Effector memory CD8-positive, alpha-beta T cell (primary cell): ENCODE measurements at regions not wholly inside any gene's neighbourhood (a gene's known extent, or its start where the extent isn't known, plus 50 kb on each side); places are given as distances from the start of the nearest gene placed in this dataset.

Experiments
- ATAC-seq: fragments of 150-1000 bp; cut with Tn5 transposase; replicated peaks from 2 replicates; pipeline ENCODE4 v1.10.0; 2021; ENCODE audit warnings: mild to moderate bottlenecking, moderate library complexity
- DNase-seq, 3 experiments: peaks; one replicate each; pipeline ENCODE4 v3.0.0; 2021
- H3K27ac Mint-ChIP-seq, 2 donors: one replicate each; pipeline ENCODE4 v1.8.0; 2022; ENCODE audit warnings: mild to moderate bottlenecking in 2 of 2, mixed read lengths in 2 of 2, moderate library complexity in 2 of 2
- H3K27me3 Mint-ChIP-seq, 2 donors: one replicate each; pipeline ENCODE4 v1.8.0; 2022; ENCODE audit warnings: mixed read lengths in 2 of 2
- H3K36me3 Mint-ChIP-seq: one replicate; pipeline ENCODE4 v1.8.0; 2022; ENCODE audit warnings: mild to moderate bottlenecking, moderate library complexity, mixed read lengths; ENCODE audit not compliant: insufficient read depth
- H3K4me1 Mint-ChIP-seq, 2 donors: one replicate each; pipeline ENCODE4 v1.8.0; 2022; ENCODE audit warnings: low read depth in 2 of 2, mixed read lengths in 2 of 2
- H3K4me3 Mint-ChIP-seq, 2 donors: one replicate each; pipeline ENCODE4 v1.8.0; 2022; ENCODE audit warnings: mild to moderate bottlenecking in 2 of 2, mixed read lengths in 2 of 2, moderate library complexity in 2 of 2
- H3K9me3 Mint-ChIP-seq, 2 donors: one replicate each; pipeline ENCODE4 v1.8.0; 2022; ENCODE audit warnings: mixed read lengths in 2 of 2

- H3K27me3 Mint-ChIP-seq: peaks cover 7 to 20% of the 10 kb centered on the region in 2 donors
- no peak for ATAC-seq
Observed at GRCh38 chr2:104904889-104905288, 51.0 kb downstream of the POU3F3 start.

GRCh38 chr2:104909317-104909716 is 55.4 kb downstream of the POU3F3 start:
- Mint-ChIP-seq H3K27ac (no peak overlapping the region), H3K4me3 (no peak overlapping the region), H3K36me3 (no peaks in the 10 kb centered on the region), H3K9me3 (no peaks in the 10 kb centered on the region), H3K4me1 (no peaks in the 10 kb centered on the region), H3K27me3 (peaks cover 17 to 19% of the 10 kb centered on the region in 2 donors)
- ATAC-seq: no peak
- no peak for DNase-seq

More at GRCh38 chr2:104904889-104905288, 51.0 kb downstream of the POU3F3 start:
- no peak overlapping the region for H3K4me3 Mint-ChIP-seq
- H3K9me3 Mint-ChIP-seq: no peaks in the 10 kb centered on the region
- no peak for DNase-seq
- H3K4me1 Mint-ChIP-seq: no peaks in the 10 kb centered on the region
- no peaks in the 10 kb centered on the region for H3K36me3 Mint-ChIP-seq
- H3K27ac Mint-ChIP-seq: no peak overlapping the region

- Mint-ChIP-seq H3K27ac (no peak overlapping the region), H3K36me3 (no peaks in the 10 kb centered on the region), H3K27me3 (peaks cover 18 to 26% of the 10 kb centered on the region in 2 donors), H3K9me3 (no peaks in the 10 kb centered on the region), H3K4me3 (no peak overlapping the region), H3K4me1 (no peaks in the 10 kb centered on the region)
- ATAC-seq: no peak
- no peak for DNase-seq
Observed at GRCh38 chr2:104914509-104914908, 60.6 kb downstream of the POU3F3 start.

GRCh38 chr2:104915107-104915793 is 61.3 kb downstream of the POU3F3 start:
- ATAC-seq (no peak), DNase-seq (no peak)
- H3K27me3 Mint-ChIP-seq: peaks cover 22 to 31% of the 10 kb centered on the region in 2 donors
- peaks cover 0 to 1% of the 10 kb centered on the region in 2 donors for H3K9me3 Mint-ChIP-seq
- H3K36me3 Mint-ChIP-seq: no peaks in the 10 kb centered on the region
- H3K4me3 Mint-ChIP-seq: no peak overlapping the region
- no peak overlapping the region for H3K27ac Mint-ChIP-seq
- H3K4me1 Mint-ChIP-seq: no peaks in the 10 kb centered on the region

GRCh38 chr2:104919127-104919526 is 65.2 kb downstream of the POU3F3 start:
- ATAC-seq (no peak), DNase-seq (no peak)
- H3K4me3 Mint-ChIP-seq: no peak overlapping the region
- H3K27ac Mint-ChIP-seq: no peak overlapping the region
- peaks cover 1 to 7% of the 10 kb centered on the region in 2 donors for H3K9me3 Mint-ChIP-seq
- H3K27me3 Mint-ChIP-seq: peaks cover 21 to 29% of the 10 kb centered on the region in 2 donors
- no peaks in the 10 kb centered on the region for H3K36me3 Mint-ChIP-seq
- H3K4me1 Mint-ChIP-seq: no peaks in the 10 kb centered on the region

- H3K27ac Mint-ChIP-seq: no peak overlapping the region
- no peak overlapping the region for H3K4me3 Mint-ChIP-seq
- no peak for ATAC-seq
- H3K4me1 Mint-ChIP-seq: no peaks in the 10 kb centered on the region
- no peaks in the 10 kb centered on the region for H3K36me3 Mint-ChIP-seq
- DNase-seq: no peak
- H3K9me3 Mint-ChIP-seq: peaks cover 1 to 7% of the 10 kb centered on the region in 2 donors
- peaks cover 14 to 25% of the 10 kb centered on the region in 2 donors for H3K27me3 Mint-ChIP-seq
Observed at GRCh38 chr2:104923665-104924064, 69.8 kb downstream of the POU3F3 start.

- Mint-ChIP-seq H3K4me3 (no peak overlapping the region), H3K9me3 (no peaks in the 10 kb centered on the region), H3K27ac (no peak overlapping the region), H3K27me3 (peaks cover 9 to 23% of the 10 kb centered on the region in 2 donors), H3K36me3 (no peaks in the 10 kb centered on the region), H3K4me1 (no peaks in the 10 kb centered on the region)
- ATAC-seq (no peak), DNase-seq (no peak)
Observed at GRCh38 chr2:104929663-104930062, 75.7 kb downstream of the POU3F3 start.

GRCh38 chr2:104930732-104931131 is 76.8 kb downstream of the POU3F3 start:
- ATAC-seq: no peak
- Mint-ChIP-seq H3K9me3 (no peaks in the 10 kb centered on the region), H3K27ac (no peak overlapping the region), H3K4me3 (no peak overlapping the region), H3K27me3 (peaks cover 9 to 23% of the 10 kb centered on the region in 2 donors), H3K36me3 (no peaks in the 10 kb centered on the region), H3K4me1 (no peaks in the 10 kb centered on the region)
- no peak for DNase-seq

- ATAC-seq: no peak
- H3K4me1 Mint-ChIP-seq: no peaks in the 10 kb centered on the region
- no peak for DNase-seq
Observed at GRCh38 chr2:104932243-104932642, 78.3 kb downstream of the POU3F3 start.

GRCh38 chr2:104933151-104933917 is 79.4 kb downstream of the POU3F3 start:
- Mint-ChIP-seq H3K36me3 (no peaks in the 10 kb centered on the region), H3K9me3 (no peaks in the 10 kb centered on the region), H3K27me3 (peaks cover 9 to 19% of the 10 kb centered on the region in 2 donors), H3K27ac (no peak overlapping the region), H3K4me3 (no peak overlapping the region), H3K4me1 (peaks cover under 1 to 1% of the 10 kb centered on the region in 2 donors)
- ATAC-seq (no peak), DNase-seq (no peak)

More at GRCh38 chr2:104932243-104932642, 78.3 kb downstream of the POU3F3 start:
- Mint-ChIP-seq H3K4me3 (no peak overlapping the region), H3K9me3 (no peaks in the 10 kb centered on the region), H3K27ac (no peak overlapping the region), H3K27me3 (peaks cover 9 to 17% of the 10 kb centered on the region in 2 donors), H3K36me3 (no peaks in the 10 kb centered on the region)

GRCh38 chr2:104936527-104936926 is 82.6 kb downstream of the POU3F3 start:
- no peaks in the 10 kb centered on the region for H3K9me3 Mint-ChIP-seq
- H3K4me1 Mint-ChIP-seq: peaks cover 3 to 4% of the 10 kb centered on the region in 2 donors
- H3K27me3 Mint-ChIP-seq: peaks cover 9 to 30% of the 10 kb centered on the region in 2 donors
- no peak for ATAC-seq
- no peak overlapping the region for H3K27ac Mint-ChIP-seq
- H3K4me3 Mint-ChIP-seq: no peak overlapping the region
- H3K36me3 Mint-ChIP-seq: no peaks in the 10 kb centered on the region
- no peak for DNase-seq

GRCh38 chr2:104938231-104938941 is 84.5 kb downstream of the POU3F3 start:
- peak overlapping the region in 1 of 2 donors; percentile 35 for H3K27ac Mint-ChIP-seq
- H3K9me3 Mint-ChIP-seq: no peaks in the 10 kb centered on the region
- ATAC-seq (no peak), DNase-seq (no peak)
- H3K36me3 Mint-ChIP-seq: no peaks in the 10 kb centered on the region
- peaks cover 0 to 38% of the 10 kb centered on the region in 2 donors for H3K27me3 Mint-ChIP-seq
- peak overlapping the region in 1 of 2 donors; percentile 37 for H3K4me3 Mint-ChIP-seq
- H3K4me1 Mint-ChIP-seq: peaks cover 3 to 4% of the 10 kb centered on the region in 2 donors

- peaks cover 6 to 44% of the 10 kb centered on the region in 2 donors for H3K27me3 Mint-ChIP-seq
- H3K36me3 Mint-ChIP-seq: no peaks in the 10 kb centered on the region
- H3K4me1 Mint-ChIP-seq: peaks cover 3 to 4% of the 10 kb centered on the region in 2 donors
- no peak overlapping the region for H3K4me3 Mint-ChIP-seq
- DNase-seq: no peak
- no peak overlapping the region for H3K27ac Mint-ChIP-seq
- no peak for ATAC-seq
- no peaks in the 10 kb centered on the region for H3K9me3 Mint-ChIP-seq
Observed at GRCh38 chr2:104939570-104940217, 85.8 kb downstream of the POU3F3 start.
